NCI-H510A treated with DMSO at 0.1 percent for 48 hours (cell line): ENCODE measurements at regions not wholly inside any gene's neighbourhood (a gene's known extent, or its start where the extent isn't known, plus 50 kb on each side); places are given as distances from the start of the nearest gene placed in this dataset.
"Not testable (repeated sequence)": the region's sequence is repeated elsewhere in the genome, so short reads cannot be mapped to it uniquely, and the experiment has no call there.

Source experiments
- DNase-seq: peaks from one replicate; lab custom pipeline; 2025; lab: John Stamatoyannopoulos, UW

DNA sequence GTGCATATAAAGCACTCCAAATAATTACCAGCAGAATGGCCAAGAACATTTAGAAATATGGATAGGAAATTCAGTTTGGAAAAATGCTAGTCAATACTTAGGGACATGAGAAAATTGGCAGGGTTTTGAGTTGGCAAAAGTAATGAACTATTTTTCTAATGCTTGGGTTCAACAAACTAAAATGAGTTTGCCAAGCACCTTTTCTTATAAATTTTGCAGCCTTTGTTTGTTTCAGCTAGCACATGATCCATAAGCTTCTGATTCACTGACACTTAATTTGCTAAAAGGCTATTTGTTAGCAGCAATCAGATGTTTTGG lies 324.8 kb downstream of the QKI start:
- DNase-seq = no peak

DNA sequence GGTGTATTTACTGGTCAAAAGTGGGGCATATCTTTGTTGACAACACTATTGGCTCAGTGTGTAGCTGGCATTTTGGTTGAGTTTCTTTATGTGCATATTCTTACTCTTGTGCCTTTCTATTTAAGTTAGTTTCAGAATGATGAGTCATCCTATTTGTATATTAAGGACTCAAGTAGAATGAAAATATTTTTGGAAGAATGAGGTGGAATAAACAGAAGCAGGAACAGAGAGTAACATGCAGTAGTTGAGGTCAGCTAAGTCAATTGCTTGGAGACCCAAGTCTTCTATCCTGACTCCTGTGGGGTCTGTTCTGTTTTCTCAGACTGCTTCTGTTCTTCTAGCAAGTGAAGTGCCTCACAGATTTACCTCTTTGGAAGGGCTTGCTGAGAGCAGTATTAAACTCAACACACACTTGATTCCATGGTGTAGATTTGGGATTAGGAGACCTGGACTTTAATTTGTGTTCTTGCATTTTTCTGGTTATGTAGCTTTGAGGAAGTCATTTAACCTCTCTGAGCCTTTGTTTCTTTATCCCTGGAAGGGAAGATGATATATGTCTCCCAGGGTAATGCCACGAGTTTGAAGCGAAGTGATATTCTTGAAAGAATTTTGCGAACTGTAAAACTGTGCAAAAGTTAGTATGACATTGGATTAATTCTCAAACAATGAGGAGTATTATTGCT lies 324.3 kb downstream of the QKI start:
- DNase-seq = no peak

- no peak for DNase-seq
Measured at GRCh38 chr6:163738304-163738703, 323.8 kb downstream of the QKI start.

DNA sequence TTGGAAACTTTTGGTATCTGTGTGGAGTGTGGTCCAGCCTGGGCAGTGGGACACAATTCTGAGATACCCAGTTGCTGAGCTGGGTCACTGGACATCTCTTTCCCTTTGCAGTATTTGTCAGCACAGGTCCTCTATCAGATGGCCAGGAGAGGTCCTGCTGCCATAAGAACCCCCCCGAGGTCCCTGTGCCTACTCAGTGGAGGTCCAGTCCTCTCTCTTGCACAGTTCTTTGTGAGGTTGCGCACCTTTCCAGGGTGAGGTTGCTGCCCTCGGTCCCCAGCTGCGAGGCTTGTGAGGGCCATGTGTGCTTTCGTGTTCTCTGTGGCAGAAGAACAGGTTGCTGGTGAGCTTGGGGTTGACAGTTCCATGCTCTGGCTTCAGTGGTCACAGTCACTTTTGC lies 320.6 kb downstream of the QKI start:
- DNase-seq = no peak

- no peak for DNase-seq
Measured at GRCh38 chr6:163733061-163733460, 318.5 kb downstream of the QKI start.

- no peak for DNase-seq
Measured at GRCh38 chr6:163732479-163732878, 318.0 kb downstream of the QKI start.

DNA sequence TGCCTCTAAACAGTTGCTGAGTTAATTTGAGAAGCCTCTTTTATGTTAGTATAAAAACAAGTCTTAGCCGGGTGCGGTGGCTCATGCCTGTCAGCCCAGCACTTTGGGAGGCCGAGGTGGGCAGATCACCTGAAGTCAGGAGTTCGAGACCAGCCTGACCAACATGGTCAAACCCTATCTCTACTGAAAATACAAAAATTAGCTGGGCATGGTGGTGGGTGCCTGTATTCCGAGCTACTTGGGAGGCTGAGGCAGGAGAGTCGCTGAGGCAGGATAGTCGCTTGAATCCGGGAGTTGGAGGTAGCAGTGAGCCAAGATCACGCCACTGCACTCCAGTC lies 317.5 kb downstream of the QKI start:
- not testable (repeated sequence) for DNase-seq

DNA sequence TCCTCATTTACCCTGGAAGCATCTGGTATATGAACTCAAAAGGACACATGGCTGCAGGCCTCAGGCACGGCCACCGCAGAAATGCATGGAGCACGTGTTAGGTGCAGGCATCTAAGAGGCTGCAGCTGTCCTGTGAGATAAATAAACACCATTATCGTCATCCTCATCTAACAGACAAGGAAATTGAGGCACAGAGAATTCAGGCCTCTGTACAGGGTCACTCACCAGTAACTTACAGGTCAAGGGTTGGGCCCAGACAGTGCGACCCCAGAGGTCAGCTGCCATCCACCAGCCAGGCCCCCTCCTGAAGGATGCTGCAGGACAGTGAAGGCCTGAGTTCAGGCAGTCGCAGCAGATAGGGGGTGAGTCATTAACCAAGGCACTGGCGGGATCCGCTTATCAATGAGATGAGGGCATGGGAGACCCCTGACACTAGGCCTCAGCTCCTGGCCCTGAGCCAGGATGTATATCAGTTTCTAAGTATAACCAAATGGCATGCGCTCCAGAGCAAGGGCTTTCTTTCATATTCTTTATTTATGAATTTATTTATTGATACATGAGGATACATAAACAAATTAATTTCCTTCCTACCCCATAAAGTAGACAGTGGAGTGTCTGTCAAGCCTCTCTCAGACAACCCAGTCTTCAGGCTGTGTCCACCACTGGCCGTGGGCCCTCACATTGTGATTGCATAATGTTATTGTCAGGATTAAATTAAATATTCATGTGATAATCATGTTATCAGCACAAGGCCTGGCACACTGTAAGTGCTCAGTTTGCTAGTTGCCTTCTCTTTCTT lies 316.9 kb downstream of the QKI start:
- DNase-seq = no peak

DNA sequence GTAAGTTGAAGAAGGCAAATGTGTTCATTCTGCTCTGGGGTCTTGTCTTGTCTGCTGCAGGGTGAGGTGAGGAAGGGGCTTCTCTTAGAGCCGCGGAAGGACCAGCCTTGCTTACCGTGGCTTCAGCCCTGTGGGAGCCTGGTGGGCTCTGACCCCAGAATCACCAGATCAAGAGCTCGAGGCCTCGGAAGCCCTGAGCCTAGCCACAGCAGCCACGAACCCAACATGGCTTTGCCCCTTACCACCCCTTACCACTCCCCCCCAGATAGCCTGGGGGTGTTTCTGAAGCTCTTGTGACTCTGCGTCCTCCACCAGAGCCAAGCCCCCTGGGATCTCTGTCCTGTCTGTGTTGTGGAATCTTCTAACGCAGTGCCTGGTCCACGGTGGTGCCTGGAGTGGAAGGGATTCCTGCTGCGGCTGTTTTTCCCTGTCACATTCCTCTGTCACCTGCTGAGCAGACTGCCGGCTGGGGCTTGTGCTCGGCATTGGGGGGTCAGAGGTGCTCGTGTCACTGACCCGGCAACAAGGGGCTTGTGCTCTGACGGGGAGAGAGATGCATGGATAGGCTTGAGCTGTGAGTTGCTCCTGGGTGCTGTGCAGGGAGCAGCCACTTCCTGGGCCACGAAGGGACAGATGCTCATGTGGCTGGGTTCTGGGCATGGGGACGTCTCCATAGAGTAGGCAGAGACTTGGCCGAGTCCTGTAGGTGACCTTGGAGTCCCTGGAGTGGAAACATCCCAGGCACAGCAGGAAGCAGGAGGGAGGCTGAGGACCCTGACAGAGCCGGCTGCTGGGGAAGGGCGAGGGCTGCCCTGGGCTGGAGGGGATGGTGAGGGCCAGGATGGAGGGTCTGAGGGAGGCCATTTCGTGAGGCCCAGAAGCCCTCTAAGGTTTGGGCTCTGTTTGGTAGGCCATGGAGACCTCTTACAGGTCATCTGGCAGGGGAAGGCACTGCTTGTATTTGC lies 316.0 kb downstream of the QKI start:
- DNase-seq = no peak

DNA sequence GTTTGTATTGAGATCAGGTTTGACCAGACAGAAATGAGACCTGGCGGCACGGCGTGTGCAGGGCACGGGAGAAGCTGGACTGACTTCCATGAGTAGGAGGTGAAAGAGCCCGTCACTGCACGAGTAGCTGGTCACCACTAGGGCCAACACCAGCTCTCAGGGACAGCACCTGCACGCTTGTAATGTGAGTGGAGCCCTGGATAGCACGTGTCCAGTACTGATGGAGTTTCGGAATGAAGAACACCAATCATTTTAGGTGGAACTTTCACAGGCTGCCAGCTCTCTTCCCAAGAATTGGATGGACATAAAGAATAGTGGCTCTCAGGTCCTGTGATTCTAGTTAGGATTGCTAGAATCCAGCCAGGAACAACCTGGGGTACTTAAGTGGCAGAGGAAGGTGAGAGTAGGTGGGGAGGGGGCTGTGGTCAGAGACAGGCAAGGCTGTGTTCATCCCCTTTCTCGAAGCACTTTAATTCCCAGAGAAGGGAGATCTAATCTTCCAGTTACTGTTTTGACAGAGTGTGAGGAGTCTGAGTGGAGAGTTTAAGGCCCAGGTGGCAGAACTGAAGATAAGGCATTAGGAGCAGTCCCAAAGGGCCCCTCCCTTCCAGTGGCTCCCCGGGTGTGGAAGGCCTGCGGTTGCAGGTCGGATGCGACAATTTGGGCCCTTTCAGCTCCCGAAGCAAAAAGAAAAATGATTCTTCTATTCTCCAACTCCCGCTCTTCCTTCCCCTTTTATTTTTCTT lies 314.8 kb downstream of the QKI start:
- DNase-seq = no peak

DNA sequence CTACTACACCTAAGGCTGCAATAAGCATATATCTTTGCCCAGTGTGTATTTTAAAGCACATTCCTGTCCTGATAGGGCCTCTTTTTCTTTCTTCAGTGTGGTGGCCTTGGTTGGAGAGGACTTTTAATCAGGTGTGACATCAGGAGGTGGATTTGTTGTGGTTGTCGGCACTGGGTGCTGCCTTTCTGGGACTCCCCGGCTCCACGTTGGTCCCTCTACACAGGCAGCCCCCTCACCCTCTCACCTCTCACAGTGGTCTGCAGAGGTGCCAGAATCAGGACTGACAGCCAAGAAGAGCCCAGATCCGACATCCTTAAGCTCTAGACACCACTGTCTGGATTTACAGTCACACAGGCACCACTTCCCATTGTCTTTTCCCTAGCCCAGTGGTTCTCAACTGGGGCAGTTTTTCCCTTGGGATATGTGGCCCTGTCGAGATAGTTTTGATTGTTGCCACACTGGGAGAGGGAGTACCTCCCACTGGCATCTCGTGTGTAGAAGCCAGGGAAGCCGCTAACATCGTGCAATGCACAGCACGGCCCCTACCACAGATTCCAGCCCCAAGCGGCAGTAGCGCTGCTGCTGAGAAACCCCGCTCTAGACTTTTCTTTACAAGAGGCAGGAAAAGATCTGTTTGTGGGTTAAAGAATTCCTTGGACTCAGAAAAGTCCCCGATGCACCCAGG lies 314.1 kb downstream of the QKI start:
- DNase-seq = no peak

DNA sequence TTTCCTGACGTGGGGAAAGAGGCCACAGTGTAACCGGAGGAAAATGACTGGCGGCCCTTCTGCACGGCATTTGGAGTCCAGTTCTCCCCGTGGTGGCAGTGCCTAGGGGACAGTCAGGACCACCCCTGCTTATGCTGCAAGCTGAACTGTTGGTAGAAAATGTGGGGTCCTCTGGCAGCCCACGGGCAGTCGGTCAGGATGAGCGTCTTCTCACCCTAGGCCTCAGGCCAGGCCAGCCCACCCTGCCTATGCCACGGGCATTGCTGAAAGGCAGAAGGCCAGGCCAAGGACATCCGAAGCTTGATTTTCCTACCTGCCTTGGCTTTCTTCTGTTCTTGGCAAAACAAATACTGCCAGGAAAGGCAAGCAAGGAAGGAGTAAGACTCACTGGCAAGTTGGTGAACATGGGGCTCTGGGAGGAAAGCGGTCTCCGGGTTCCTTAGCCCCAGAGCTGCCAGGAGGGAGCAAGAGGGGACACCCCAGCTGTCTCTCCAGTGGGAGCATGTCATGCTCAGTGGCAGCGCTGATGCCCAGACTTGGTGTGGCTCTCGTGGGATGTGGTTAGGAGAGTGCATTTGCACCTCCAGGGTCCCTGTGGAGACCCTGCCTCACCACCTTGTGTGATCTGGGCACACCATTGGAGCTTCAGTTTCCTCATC lies 311.6 kb downstream of the QKI start:
- DNase-seq = no peak

- no peak for DNase-seq
Measured at GRCh38 chr6:163725008-163725941, 310.8 kb downstream of the QKI start.

GRCh38 chr6:163724196-163724595 lies 309.7 kb downstream of the QKI start:
- DNase-seq = no peak

DNA sequence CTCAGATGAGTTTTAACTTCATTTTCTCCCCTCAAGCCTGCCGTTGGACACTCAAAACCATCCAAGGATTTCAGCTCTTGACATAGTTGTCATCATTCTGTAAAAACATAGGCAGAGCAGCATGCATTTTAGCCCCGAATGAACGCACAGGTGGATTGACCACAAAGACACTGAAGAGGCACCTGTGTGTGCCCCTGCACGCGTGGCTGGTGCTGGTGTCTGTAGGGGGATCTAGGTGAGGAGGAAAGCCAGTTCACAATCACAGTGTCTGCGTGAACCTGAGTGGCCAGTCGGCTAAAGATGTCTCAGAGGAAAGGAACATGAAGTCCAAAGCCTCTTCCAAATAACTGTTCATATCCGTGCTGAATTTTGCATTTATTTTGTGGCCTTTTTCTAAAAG lies 309.2 kb downstream of the QKI start:
- no peak for DNase-seq

GRCh38 chr6:163721922-163722692 lies 307.6 kb downstream of the QKI start:
- DNase-seq = no peak

DNA sequence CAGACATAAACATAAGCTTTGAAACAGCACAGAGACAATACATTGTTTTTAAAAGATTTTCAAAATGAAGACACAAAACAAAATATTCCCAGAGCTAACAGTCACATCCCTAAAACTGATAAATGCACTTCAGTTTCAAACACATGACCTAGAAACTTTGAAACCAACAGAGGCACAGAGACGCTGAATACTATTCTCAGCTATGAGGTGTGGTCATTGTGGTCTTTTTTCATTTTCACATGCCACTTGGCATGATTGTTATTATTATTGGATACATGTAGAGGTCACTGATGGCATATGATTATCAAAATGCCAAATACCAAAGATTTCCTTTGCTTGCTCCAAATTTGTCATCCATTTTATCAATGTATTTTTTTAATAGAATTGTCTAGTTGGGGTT lies 306.9 kb downstream of the QKI start:
- no peak for DNase-seq

- no peak for DNase-seq
Measured at GRCh38 chr6:163720460-163721235, 306.1 kb downstream of the QKI start.
